ENCODE measurements at regions not wholly inside any gene's neighbourhood (a gene's known extent, or its start where the extent isn't known, plus 50 kb on each side); places are given as distances from the start of the nearest gene placed in this dataset.

DNA sequence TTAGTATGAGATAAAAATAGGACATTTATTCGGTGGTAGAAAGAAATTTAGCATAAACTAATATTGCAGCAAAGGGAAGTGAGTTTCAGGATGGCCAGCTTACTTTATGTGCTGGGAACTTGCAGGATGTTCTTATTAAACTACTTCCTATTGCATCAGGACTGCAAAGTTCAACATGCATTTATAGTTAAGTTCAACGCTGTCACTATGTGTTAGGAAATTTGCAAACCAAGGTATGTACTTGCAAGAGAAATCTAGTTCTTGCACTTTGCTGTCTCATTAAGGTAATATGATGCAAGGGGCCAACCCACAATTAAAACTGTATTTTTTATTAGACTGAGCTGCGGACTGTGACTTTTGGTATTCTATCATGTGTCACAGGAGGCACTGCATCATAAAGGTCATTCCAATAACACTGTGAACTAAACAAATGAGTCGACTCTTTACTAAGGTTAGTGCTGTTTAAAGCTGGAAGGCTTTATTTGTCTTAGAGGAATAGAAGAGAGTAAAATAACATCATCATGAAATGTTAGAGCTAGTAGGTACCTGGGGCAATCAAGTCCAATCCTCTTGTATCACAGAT lies 1525.7 kb upstream of the TENM3 start:
- Histone ChIP-seq H3K27ac (ENCODE audit: low read length) (no peak overlapping the region), H3K79me2 (ENCODE audit: insufficient read depth, low read length) (no peaks in the 10 kb centered on the region), H2AFZ (ENCODE audit: low read depth, low read length) (no peak overlapping the region), H3K4me1 (ENCODE audit: insufficient read depth, low read length) (no peaks in the 10 kb centered on the region), H4K20me1 (ENCODE audit: insufficient read depth, low read length) (no peaks in the 10 kb centered on the region), H3K36me3 (ENCODE audit: insufficient read depth, low read length) (no peaks in the 10 kb centered on the region), H3K4me2 (ENCODE audit: insufficient read depth, low read length) (no peak overlapping the region), H3K9ac (ENCODE audit: low read depth, low read length) (no peak overlapping the region), H3K4me3 (ENCODE audit: low read depth in 1 of 2, low read length in 2 of 2) (no peak overlapping the region), H3K27me3 (ENCODE audit: insufficient read depth, low read length, poor library complexity) (no peaks in the 10 kb centered on the region), H3K9me3 (ENCODE audit: insufficient read depth, low read length, severe bottlenecking) (no peaks in the 10 kb centered on the region)
- DNase-seq (no peak), ATAC-seq (ENCODE audit: insufficient read depth, low read depth) (no peak)
- TF ChIP-seq, protein P1, sequence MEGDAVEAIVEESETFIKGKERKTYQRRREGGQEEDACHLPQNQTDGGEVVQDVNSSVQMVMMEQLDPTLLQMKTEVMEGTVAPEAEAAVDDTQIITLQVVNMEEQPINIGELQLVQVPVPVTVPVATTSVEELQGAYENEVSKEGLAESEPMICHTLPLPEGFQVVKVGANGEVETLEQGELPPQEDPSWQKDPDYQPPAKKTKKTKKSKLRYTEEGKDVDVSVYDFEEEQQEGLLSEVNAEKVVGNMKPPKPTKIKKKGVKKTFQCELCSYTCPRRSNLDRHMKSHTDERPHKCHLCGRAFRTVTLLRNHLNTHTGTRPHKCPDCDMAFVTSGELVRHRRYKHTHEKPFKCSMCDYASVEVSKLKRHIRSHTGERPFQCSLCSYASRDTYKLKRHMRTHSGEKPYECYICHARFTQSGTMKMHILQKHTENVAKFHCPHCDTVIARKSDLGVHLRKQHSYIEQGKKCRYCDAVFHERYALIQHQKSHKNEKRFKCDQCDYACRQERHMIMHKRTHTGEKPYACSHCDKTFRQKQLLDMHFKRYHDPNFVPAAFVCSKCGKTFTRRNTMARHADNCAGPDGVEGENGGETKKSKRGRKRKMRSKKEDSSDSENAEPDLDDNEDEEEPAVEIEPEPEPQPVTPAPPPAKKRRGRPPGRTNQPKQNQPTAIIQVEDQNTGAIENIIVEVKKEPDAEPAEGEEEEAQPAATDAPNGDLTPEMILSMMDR (IDR thresholded peaks at IDR 0.05; ENCODE audit: borderline replicate concordance, extremely low read depth, low read length, poor library complexity, severe bottlenecking), result no peak
- no peak for TF ChIP-seq EZH2 (IDR thresholded peaks at IDR 0.05; ENCODE audit: borderline replicate concordance, low read depth, low read length, severe bottlenecking)

DNA sequence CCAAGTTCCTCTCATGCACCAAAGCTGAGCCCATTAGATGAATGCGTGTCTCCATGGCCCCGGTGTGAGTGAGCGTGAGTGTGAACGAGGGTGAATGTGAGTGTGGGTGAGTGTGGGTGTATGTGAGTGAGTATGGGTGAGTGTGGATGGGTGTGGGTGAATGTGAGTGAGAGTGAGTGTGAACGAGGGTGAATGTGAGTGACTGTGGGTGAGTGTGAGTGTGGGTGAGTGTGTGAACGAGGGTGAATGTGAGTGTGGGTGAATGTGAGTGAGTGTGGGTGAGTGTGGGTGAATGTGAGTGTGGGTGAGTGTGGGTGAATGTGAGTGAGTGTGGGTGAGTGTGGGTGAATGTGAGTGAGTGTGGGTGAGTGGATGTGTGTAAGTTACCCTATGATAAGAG lies 1521.8 kb upstream of the TENM3 start:
- no peak for ATAC-seq (ENCODE audit: insufficient read depth, low read depth)
- Histone ChIP-seq H3K9me3 (ENCODE audit: insufficient read depth, low read length, severe bottlenecking) (no peaks in the 10 kb centered on the region), H3K4me2 (ENCODE audit: insufficient read depth, low read length) (no peak overlapping the region), H3K27ac (ENCODE audit: low read length) (no peak overlapping the region), H2AFZ (ENCODE audit: low read depth, low read length) (no peak overlapping the region), H3K9ac (ENCODE audit: low read depth, low read length) (no peak overlapping the region), H3K79me2 (ENCODE audit: insufficient read depth, low read length) (no peaks in the 10 kb centered on the region), H3K4me3 (ENCODE audit: low read depth in 1 of 2, low read length in 2 of 2) (no peak overlapping the region), H3K27me3 (ENCODE audit: insufficient read depth, low read length, poor library complexity) (no peaks in the 10 kb centered on the region), H3K36me3 (ENCODE audit: insufficient read depth, low read length) (no peaks in the 10 kb centered on the region), H3K4me1 (ENCODE audit: insufficient read depth, low read length) (no peaks in the 10 kb centered on the region), H4K20me1 (ENCODE audit: insufficient read depth, low read length) (no peaks in the 10 kb centered on the region)
- DNase-seq, result no peak
- TF ChIP-seq, protein P1 (IDR thresholded peaks at IDR 0.05; ENCODE audit: borderline replicate concordance, extremely low read depth, low read length, poor library complexity, severe bottlenecking), result no peak

DNA sequence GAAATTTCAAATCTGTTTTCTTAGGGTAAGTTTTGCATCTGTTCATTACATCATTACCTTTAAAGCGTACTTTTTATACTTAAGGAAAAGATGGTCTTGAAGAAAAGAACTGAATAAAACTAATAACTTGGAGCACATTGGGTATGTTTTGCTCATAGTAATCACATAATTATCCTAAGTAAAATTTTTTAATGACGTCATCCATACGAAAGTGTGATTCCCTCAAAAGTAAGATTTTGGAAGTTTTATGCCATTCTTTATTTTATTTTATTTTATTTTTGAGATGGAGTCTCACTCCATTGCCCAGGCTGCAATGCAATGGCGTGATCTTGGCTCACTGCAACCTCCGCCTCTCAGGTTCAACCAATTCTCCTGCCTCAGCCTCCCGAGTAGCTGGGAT lies 1516.6 kb upstream of the TENM3 start:
- Histone ChIP-seq H3K27ac (ENCODE audit: low read length) (no peak overlapping the region), H3K9me3 (ENCODE audit: insufficient read depth, low read length, severe bottlenecking) (no peaks in the 10 kb centered on the region), H2AFZ (ENCODE audit: low read depth, low read length) (no peak overlapping the region), H3K4me3 (ENCODE audit: low read depth in 1 of 2, low read length in 2 of 2) (no peak overlapping the region), H3K4me2 (ENCODE audit: insufficient read depth, low read length) (no peak overlapping the region), H3K4me1 (ENCODE audit: insufficient read depth, low read length) (no peaks in the 10 kb centered on the region), H3K27me3 (ENCODE audit: insufficient read depth, low read length, poor library complexity) (no peaks in the 10 kb centered on the region), H3K79me2 (ENCODE audit: insufficient read depth, low read length) (no peaks in the 10 kb centered on the region), H3K36me3 (ENCODE audit: insufficient read depth, low read length) (no peaks in the 10 kb centered on the region), H4K20me1 (ENCODE audit: insufficient read depth, low read length) (no peaks in the 10 kb centered on the region), H3K9ac (ENCODE audit: low read depth, low read length) (no peak overlapping the region)
- TF ChIP-seq EZH2 (IDR thresholded peaks at IDR 0.05; ENCODE audit: borderline replicate concordance, low read depth, low read length, severe bottlenecking), result no peak
- TF ChIP-seq, protein P1 (IDR thresholded peaks at IDR 0.05; ENCODE audit: borderline replicate concordance, extremely low read depth, low read length, poor library complexity, severe bottlenecking), result no peak
- no peak for DNase-seq
- no peak for ATAC-seq (ENCODE audit: insufficient read depth, low read depth)

DNA sequence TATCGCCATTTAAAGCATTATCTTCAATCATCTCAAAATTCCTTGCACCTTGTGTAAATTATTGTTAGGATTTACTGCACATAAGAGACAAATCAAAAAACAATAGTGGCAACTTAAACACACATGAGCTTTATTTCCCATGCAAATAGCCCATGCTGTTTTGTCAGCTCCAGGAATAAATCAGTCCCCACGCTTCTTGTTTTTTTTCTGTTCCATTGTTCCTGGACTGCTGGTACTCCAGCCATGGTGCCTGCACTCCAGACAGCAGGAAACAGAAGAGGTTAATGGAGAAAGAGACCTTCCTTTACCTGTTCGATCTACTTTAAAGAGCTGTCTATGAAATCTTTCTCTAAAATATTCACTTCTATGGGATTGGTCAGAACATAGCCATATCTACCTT lies 1515.7 kb upstream of the TENM3 start:
- no peak for TF ChIP-seq EZH2 (IDR thresholded peaks at IDR 0.05; ENCODE audit: borderline replicate concordance, low read depth, low read length, severe bottlenecking)
- TF ChIP-seq, protein P1 (IDR thresholded peaks at IDR 0.05; ENCODE audit: borderline replicate concordance, extremely low read depth, low read length, poor library complexity, severe bottlenecking), result no peak
- no peak overlapping the region for H3K4me3 ChIP-seq (ENCODE audit: low read depth in 1 of 2, low read length in 2 of 2)
- DNase-seq, result no peak
- no peak overlapping the region for H3K4me2 ChIP-seq (ENCODE audit: insufficient read depth, low read length)
- no peak for ATAC-seq (ENCODE audit: insufficient read depth, low read depth)
- no peaks in the 10 kb centered on the region for H3K36me3 ChIP-seq (ENCODE audit: insufficient read depth, low read length)
- H3K4me1 ChIP-seq (ENCODE audit: insufficient read depth, low read length), result no peaks in the 10 kb centered on the region
- H3K79me2 ChIP-seq (ENCODE audit: insufficient read depth, low read length), result no peaks in the 10 kb centered on the region
- H4K20me1 ChIP-seq (ENCODE audit: insufficient read depth, low read length), result no peaks in the 10 kb centered on the region
- H2AFZ ChIP-seq (ENCODE audit: low read depth, low read length), result no peak overlapping the region
- no peak overlapping the region for H3K9ac ChIP-seq (ENCODE audit: low read depth, low read length)
- no peaks in the 10 kb centered on the region for H3K27me3 ChIP-seq (ENCODE audit: insufficient read depth, low read length, poor library complexity)
- H3K27ac ChIP-seq (ENCODE audit: low read length), result no peak overlapping the region
- no peaks in the 10 kb centered on the region for H3K9me3 ChIP-seq (ENCODE audit: insufficient read depth, low read length, severe bottlenecking)
